ENCODE measurements at regions not wholly inside any gene's neighbourhood (a gene's known extent, or its start where the extent isn't known, plus 50 kb on each side); places are given as distances from the start of the nearest gene placed in this dataset.
A peak's percentile ranks its signal among the peaks of the same experiment; 100 is the strongest.

- no peak overlapping the region for H3K27ac Mint-ChIP-seq
- intact Hi-C loops (cut with micrococcal nuclease) = no loop called here
- H3K4me3 Mint-ChIP-seq = no peak overlapping the region
- no peaks in the 10 kb centered on the region for H3K9me3 Mint-ChIP-seq
- peaks cover 40% of the 10 kb centered on the region for H3K4me1 Mint-ChIP-seq (ENCODE audit: low read depth)
- peaks cover 7% of the 10 kb centered on the region for H3K36me3 Mint-ChIP-seq (ENCODE audit: low read depth)
- H3K27me3 Mint-ChIP-seq (ENCODE audit: insufficient read depth) = no peaks in the 10 kb centered on the region
- no peak for DNase-seq (ENCODE audit: low spot score)
Measured at GRCh38 chr3:187932530-187932929, 187.3 kb upstream of the BCL6 start.

GRCh38 chr3:187935623-187936156 is 190.4 kb upstream of the BCL6 start:
- H3K9me3 Mint-ChIP-seq = no peaks in the 10 kb centered on the region
- peaks cover 10% of the 10 kb centered on the region for H3K36me3 Mint-ChIP-seq (ENCODE audit: low read depth)
- peaks cover 13% of the 10 kb centered on the region for H3K27me3 Mint-ChIP-seq (ENCODE audit: insufficient read depth)
- H3K27ac Mint-ChIP-seq = no peak overlapping the region
- no peak for DNase-seq (ENCODE audit: low spot score)
- H3K4me3 Mint-ChIP-seq = peak overlapping the region; percentile 40
- intact Hi-C loops (cut with micrococcal nuclease) = loop anchor here (1.0 to 2.0 kb wide), 5 partner anchors 12 to 41 kb away; no protein-coding TSS in a partner anchor
- H3K4me1 Mint-ChIP-seq (ENCODE audit: low read depth) = peaks cover 19% of the 10 kb centered on the region

- Mint-ChIP-seq H3K27ac (no peak overlapping the region), H3K4me3 (no peak overlapping the region), H3K27me3 (ENCODE audit: insufficient read depth) (peaks cover 17% of the 10 kb centered on the region), H3K4me1 (ENCODE audit: low read depth) (peaks cover 19% of the 10 kb centered on the region), H3K9me3 (no peaks in the 10 kb centered on the region), H3K36me3 (ENCODE audit: low read depth) (peaks cover 8% of the 10 kb centered on the region)
- no peak for DNase-seq (ENCODE audit: low spot score)
- intact Hi-C loops (cut with micrococcal nuclease) = loop anchor here (1.0 to 2.0 kb wide), 3 partner anchors 14 to 40 kb away; no protein-coding TSS in a partner anchor
Measured at GRCh38 chr3:187936676-187937075, 191.4 kb upstream of the BCL6 start.

GRCh38 chr3:187939891-187940290 is 194.6 kb upstream of the BCL6 start:
- Mint-ChIP-seq H3K9me3 (no peaks in the 10 kb centered on the region), H3K27ac (no peak overlapping the region), H3K36me3 (ENCODE audit: low read depth) (peaks cover 7% of the 10 kb centered on the region), H3K27me3 (ENCODE audit: insufficient read depth) (peaks cover 17% of the 10 kb centered on the region), H3K4me1 (ENCODE audit: low read depth) (peaks cover 18% of the 10 kb centered on the region), H3K4me3 (no peak overlapping the region)
- intact Hi-C loops (cut with micrococcal nuclease) = no loop called here
- DNase-seq (ENCODE audit: low spot score) = no peak

GRCh38 chr3:187941135-187941847 is 196.0 kb upstream of the BCL6 start:
- no peak for DNase-seq (ENCODE audit: low spot score)
- Mint-ChIP-seq H3K4me3 (no peak overlapping the region), H3K9me3 (no peaks in the 10 kb centered on the region), H3K4me1 (ENCODE audit: low read depth) (peaks cover 4% of the 10 kb centered on the region), H3K27me3 (ENCODE audit: insufficient read depth) (peaks cover 18% of the 10 kb centered on the region), H3K27ac (no peak overlapping the region), H3K36me3 (ENCODE audit: low read depth) (peaks cover 3% of the 10 kb centered on the region)
- intact Hi-C loops (cut with micrococcal nuclease) = no loop called here

GRCh38 chr3:187941848-187942194 is 196.6 kb upstream of the BCL6 start:
- DNase-seq (ENCODE audit: low spot score) = no peak
- Mint-ChIP-seq H3K4me3 (no peak overlapping the region), H3K9me3 (no peaks in the 10 kb centered on the region), H3K36me3 (ENCODE audit: low read depth) (peaks cover 3% of the 10 kb centered on the region), H3K4me1 (ENCODE audit: low read depth) (no peaks in the 10 kb centered on the region), H3K27ac (no peak overlapping the region), H3K27me3 (ENCODE audit: insufficient read depth) (peaks cover 20% of the 10 kb centered on the region)
- intact Hi-C loops (cut with micrococcal nuclease) = no loop called here

GRCh38 chr3:187942658-187943241 is 197.5 kb upstream of the BCL6 start:
- peaks cover 18% of the 10 kb centered on the region for H3K27me3 Mint-ChIP-seq (ENCODE audit: insufficient read depth)
- no peak overlapping the region for H3K27ac Mint-ChIP-seq
- no peak for DNase-seq (ENCODE audit: low spot score)
- H3K9me3 Mint-ChIP-seq = no peaks in the 10 kb centered on the region
- H3K36me3 Mint-ChIP-seq (ENCODE audit: low read depth) = peaks cover 2% of the 10 kb centered on the region
- no peaks in the 10 kb centered on the region for H3K4me1 Mint-ChIP-seq (ENCODE audit: low read depth)
- no peak overlapping the region for H3K4me3 Mint-ChIP-seq
- intact Hi-C loops (cut with micrococcal nuclease) = no loop called here

GRCh38 chr3:187943677-187944389 is 198.6 kb upstream of the BCL6 start:
- DNase-seq (ENCODE audit: low spot score) = no peak
- intact Hi-C loops (cut with micrococcal nuclease) = no loop called here
- Mint-ChIP-seq H3K27me3 (ENCODE audit: insufficient read depth) (peaks cover 12% of the 10 kb centered on the region), H3K4me1 (ENCODE audit: low read depth) (no peaks in the 10 kb centered on the region), H3K9me3 (no peaks in the 10 kb centered on the region), H3K4me3 (no peak overlapping the region), H3K27ac (no peak overlapping the region), H3K36me3 (ENCODE audit: low read depth) (no peaks in the 10 kb centered on the region)

- no peaks in the 10 kb centered on the region for H3K9me3 Mint-ChIP-seq
- H3K27me3 Mint-ChIP-seq (ENCODE audit: insufficient read depth) = peaks cover 11% of the 10 kb centered on the region
- H3K36me3 Mint-ChIP-seq (ENCODE audit: low read depth) = no peaks in the 10 kb centered on the region
- intact Hi-C loops (cut with micrococcal nuclease) = no loop called here
- H3K4me1 Mint-ChIP-seq (ENCODE audit: low read depth) = no peaks in the 10 kb centered on the region
- no peak overlapping the region for H3K27ac Mint-ChIP-seq
- no peak overlapping the region for H3K4me3 Mint-ChIP-seq
- no peak for DNase-seq (ENCODE audit: low spot score)
Measured at GRCh38 chr3:187944390-187945179, 199.3 kb upstream of the BCL6 start.

GRCh38 chr3:187945374-187945773 is 200.1 kb upstream of the BCL6 start:
- no peak for DNase-seq (ENCODE audit: low spot score)
- H3K27ac Mint-ChIP-seq = no peak overlapping the region
- peaks cover 8% of the 10 kb centered on the region for H3K27me3 Mint-ChIP-seq (ENCODE audit: insufficient read depth)
- H3K4me1 Mint-ChIP-seq (ENCODE audit: low read depth) = no peaks in the 10 kb centered on the region
- no peaks in the 10 kb centered on the region for H3K9me3 Mint-ChIP-seq
- intact Hi-C loops (cut with micrococcal nuclease) = no loop called here
- no peak overlapping the region for H3K4me3 Mint-ChIP-seq
- no peaks in the 10 kb centered on the region for H3K36me3 Mint-ChIP-seq (ENCODE audit: low read depth)

GRCh38 chr3:187946163-187946691 is 201.0 kb upstream of the BCL6 start:
- Mint-ChIP-seq H3K36me3 (ENCODE audit: low read depth) (peaks cover 3% of the 10 kb centered on the region), H3K4me3 (no peak overlapping the region)
- intact Hi-C loops (cut with micrococcal nuclease) = no loop called here

GRCh38 chr3:187946981-187947380 is 201.7 kb upstream of the BCL6 start:
- DNase-seq (ENCODE audit: low spot score) = no peak
- H3K4me3 Mint-ChIP-seq = no peak overlapping the region
- H3K36me3 Mint-ChIP-seq (ENCODE audit: low read depth) = peaks cover 3% of the 10 kb centered on the region
- peaks cover 7% of the 10 kb centered on the region for H3K4me1 Mint-ChIP-seq (ENCODE audit: low read depth)
- peaks cover 1% of the 10 kb centered on the region for H3K9me3 Mint-ChIP-seq
- H3K27me3 Mint-ChIP-seq (ENCODE audit: insufficient read depth) = peaks cover 3% of the 10 kb centered on the region
- no peak overlapping the region for H3K27ac Mint-ChIP-seq
- intact Hi-C loops (cut with micrococcal nuclease) = no loop called here

More at GRCh38 chr3:187946163-187946691, 201.0 kb upstream of the BCL6 start:
- Mint-ChIP-seq H3K9me3 (no peaks in the 10 kb centered on the region), H3K4me1 (ENCODE audit: low read depth) (no peaks in the 10 kb centered on the region), H3K27ac (no peak overlapping the region), H3K27me3 (ENCODE audit: insufficient read depth) (peaks cover 3% of the 10 kb centered on the region)
- no peak for DNase-seq (ENCODE audit: low spot score)
